GM12892 (cell line): ENCODE measurements at regions not wholly inside any gene's neighbourhood (a gene's known extent, or its start where the extent isn't known, plus 50 kb on each side); places are given as distances from the start of the nearest gene placed in this dataset.

Experiments
- POLR2A ChIP-seq: IDR thresholded peaks from 2 replicates; pipeline ENCODE4 v1.6.1; 2011; ENCODE audit warnings: low read depth, low read length, control low read depth
- POLR2AphosphoS5 ChIP-seq: IDR thresholded peaks from 2 replicates; pipeline ENCODE4 v1.6.1; 2011; ENCODE audit warnings: low read depth, low read length, control low read depth
- TAF1 ChIP-seq: IDR thresholded peaks from 2 replicates; pipeline ENCODE4 v1.6.1; 2011; ENCODE audit warnings: low read depth, mild to moderate bottlenecking, control low read depth, low read length, borderline replicate concordance

DNA sequence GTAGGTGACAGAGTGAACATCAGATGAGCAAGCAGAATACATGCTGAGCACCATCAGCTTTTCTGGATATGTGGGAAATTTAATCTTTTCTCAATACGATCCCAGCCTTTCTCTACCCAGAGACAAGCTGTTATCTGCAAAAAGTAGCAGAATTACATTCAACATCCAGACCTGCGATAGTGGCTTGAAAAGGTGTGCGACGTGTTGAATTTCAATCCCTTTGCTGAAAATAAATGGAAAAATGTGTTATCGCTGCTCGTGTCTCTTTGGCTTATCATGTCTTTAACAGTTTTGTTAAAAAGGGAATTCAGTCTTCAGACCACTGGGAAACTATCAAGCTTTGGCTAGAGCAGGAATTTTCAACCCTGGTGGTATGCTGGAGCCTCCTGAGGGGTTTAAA is 98.8 kb upstream of the FAM20A start:
- TF ChIP-seq POLR2A (no peak), POLR2AphosphoS5 (no peak), TAF1 (no peak)
